G401 (cell line): ENCODE measurements at regions not wholly inside any gene's neighbourhood (a gene's known extent, or its start where the extent isn't known, plus 50 kb on each side); places are given as distances from the start of the nearest gene placed in this dataset.

ENCODE experiments used
- DNase-seq: peaks from one replicate; pipeline ENCODE4 v3.0.0-alpha.2; 2015; ENCODE audit warnings: low spot score
- in situ Hi-C: cut with HindIII; loops from 2 replicates; pipeline ENCODE4 v1.10.0; 2016; ENCODE audit warnings: low sequenced_read_pairs, mixed read lengths

GRCh38 chr6:157755032-157755745 is 67.9 kb upstream of the SNX9 start:
- in situ Hi-C loops, result no loop called here
- no peak for DNase-seq

GRCh38 chr6:157755746-157756411 is 67.2 kb upstream of the SNX9 start:
- DNase-seq, result no peak
- in situ Hi-C loops, result no loop called here

- in situ Hi-C loops, result no loop called here
- peak; percentile 90 for DNase-seq
Observed at GRCh38 chr6:157756708-157757429, 66.2 kb upstream of the SNX9 start.

GRCh38 chr6:157757430-157758403 is 65.3 kb upstream of the SNX9 start:
- DNase-seq, result no peak
- in situ Hi-C loops, result no loop called here

- in situ Hi-C loops, result no loop called here
- no peak for DNase-seq
Observed at GRCh38 chr6:157758516-157759023, 64.5 kb upstream of the SNX9 start.

GRCh38 chr6:157759028-157759427 is 64.0 kb upstream of the SNX9 start:
- in situ Hi-C loops, result no loop called here
- no peak for DNase-seq

- in situ Hi-C loops, result no loop called here
- no peak for DNase-seq
Observed at GRCh38 chr6:157760137-157760536, 62.9 kb upstream of the SNX9 start.

GRCh38 chr6:157760589-157761330 is 62.3 kb upstream of the SNX9 start:
- no peak for DNase-seq
- in situ Hi-C loops, result no loop called here

- in situ Hi-C loops, result no loop called here
Observed at GRCh38 chr6:157761331-157761921, 61.6 kb upstream of the SNX9 start.

GRCh38 chr6:157761926-157762325 is 61.1 kb upstream of the SNX9 start:
- in situ Hi-C loops, result no loop called here
- no peak for DNase-seq

More at GRCh38 chr6:157761331-157761921, 61.6 kb upstream of the SNX9 start:
- DNase-seq, result no peak

- in situ Hi-C loops, result no loop called here
- DNase-seq, result no peak
Observed at GRCh38 chr6:157762636-157763035, 60.4 kb upstream of the SNX9 start.

GRCh38 chr6:157763129-157763903 is 59.7 kb upstream of the SNX9 start:
- no peak for DNase-seq
- in situ Hi-C loops, result no loop called here

GRCh38 chr6:157763904-157764177 is 59.2 kb upstream of the SNX9 start:
- no peak for DNase-seq
- in situ Hi-C loops, result no loop called here

GRCh38 chr6:157764178-157765068 is 58.6 kb upstream of the SNX9 start:
- peak; percentile 13 for DNase-seq
- in situ Hi-C loops, result no loop called here

- DNase-seq, result no peak
- in situ Hi-C loops, result no loop called here
Observed at GRCh38 chr6:157766901-157767774, 55.9 kb upstream of the SNX9 start.

GRCh38 chr6:157767775-157768156 is 55.3 kb upstream of the SNX9 start:
- DNase-seq, result no peak
- in situ Hi-C loops, result no loop called here
